Epithelial cell of prostate (primary cell): ENCODE measurements at regions not wholly inside any gene's neighbourhood (a gene's known extent, or its start where the extent isn't known, plus 50 kb on each side); places are given as distances from the start of the nearest gene placed in this dataset.

Experiments
- DNase-seq: peaks from one replicate; pipeline ENCODE4 v3.0.0-alpha.2; 2011; ENCODE audit warnings: low read depth, low spot score
- H3K27ac ChIP-seq: fragments of 450-650 bp; 2 replicates; pipeline ENCODE4 v1.5.1; 2017; ENCODE audit warnings: mild to moderate bottlenecking

- H3K27ac ChIP-seq: no peak overlapping the region
- DNase-seq: no peak
These were observed 124.8 kb upstream of the RIPOR2 start for GRCh38 chr6:25060522-25060921.

GRCh38 chr6:25061289-25061936 lies 125.7 kb upstream of the RIPOR2 start:
- H3K27ac ChIP-seq: no peak overlapping the region

GRCh38 chr6:25062070-25062811 lies 126.5 kb upstream of the RIPOR2 start:
- DNase-seq: no peak
- H3K27ac ChIP-seq: no peak overlapping the region

More at GRCh38 chr6:25061289-25061936, 125.7 kb upstream of the RIPOR2 start:
- no peak for DNase-seq

- no peak for DNase-seq
- H3K27ac ChIP-seq: no peak overlapping the region
These were observed 128.2 kb upstream of the RIPOR2 start for GRCh38 chr6:25064006-25064405.

- no peak overlapping the region for H3K27ac ChIP-seq
- no peak for DNase-seq
These were observed 129.9 kb upstream of the RIPOR2 start for GRCh38 chr6:25065666-25066065.

- no peak for DNase-seq
These were observed 130.8 kb upstream of the RIPOR2 start for GRCh38 chr6:25066593-25066992.

GRCh38 chr6:25068866-25069265 lies 133.1 kb upstream of the RIPOR2 start:
- H3K27ac ChIP-seq: no peak overlapping the region

More at GRCh38 chr6:25066593-25066992, 130.8 kb upstream of the RIPOR2 start:
- no peak overlapping the region for H3K27ac ChIP-seq

GRCh38 chr6:25070547-25071366 lies 135.0 kb upstream of the RIPOR2 start:
- no peak for DNase-seq
- no peak overlapping the region for H3K27ac ChIP-seq

More at GRCh38 chr6:25068866-25069265, 133.1 kb upstream of the RIPOR2 start:
- DNase-seq: no peak

GRCh38 chr6:25078141-25078540 lies 142.4 kb upstream of the RIPOR2 start:
- no peak overlapping the region for H3K27ac ChIP-seq
- no peak for DNase-seq

GRCh38 chr6:25083784-25084507 lies 148.2 kb upstream of the RIPOR2 start:
- no peak for DNase-seq
- no peak overlapping the region for H3K27ac ChIP-seq

GRCh38 chr6:25084508-25084833 lies 148.7 kb upstream of the RIPOR2 start:
- no peak overlapping the region for H3K27ac ChIP-seq
- no peak for DNase-seq

GRCh38 chr6:25085756-25086155 lies 150.0 kb upstream of the RIPOR2 start:
- no peak overlapping the region for H3K27ac ChIP-seq

GRCh38 chr6:25086500-25087091 lies 150.8 kb upstream of the RIPOR2 start:
- no peak overlapping the region for H3K27ac ChIP-seq
- no peak for DNase-seq

More at GRCh38 chr6:25085756-25086155, 150.0 kb upstream of the RIPOR2 start:
- no peak for DNase-seq

- DNase-seq: no peak
- H3K27ac ChIP-seq: no peak overlapping the region
These were observed 152.8 kb upstream of the RIPOR2 start for GRCh38 chr6:25088513-25088912.

GRCh38 chr6:25089442-25089841 lies 153.7 kb upstream of the RIPOR2 start:
- DNase-seq: no peak
- no peak overlapping the region for H3K27ac ChIP-seq

GRCh38 chr6:25094726-25095125 lies 159.0 kb upstream of the RIPOR2 start:
- no peak overlapping the region for H3K27ac ChIP-seq
- no peak for DNase-seq

- no peak for DNase-seq
- H3K27ac ChIP-seq: no peak overlapping the region
These were observed 164.5 kb upstream of the RIPOR2 start for GRCh38 chr6:25100288-25100687.

- no peak overlapping the region for H3K27ac ChIP-seq
- DNase-seq: no peak
These were observed 167.8 kb upstream of the RIPOR2 start for GRCh38 chr6:25103603-25104002.

- no peak for DNase-seq
- H3K27ac ChIP-seq: no peak overlapping the region
These were observed 169.5 kb upstream of the RIPOR2 start for GRCh38 chr6:25105070-25105925.
